ENCODE measurements at regions not wholly inside any gene's neighbourhood (a gene's known extent, or its start where the extent isn't known, plus 50 kb on each side); places are given as distances from the start of the nearest gene placed in this dataset.

- DNase-seq (ENCODE audit: low spot score): no peak
Observed at GRCh38 chr1:228922722-228923376, 187.6 kb downstream of the RHOU start.

DNA sequence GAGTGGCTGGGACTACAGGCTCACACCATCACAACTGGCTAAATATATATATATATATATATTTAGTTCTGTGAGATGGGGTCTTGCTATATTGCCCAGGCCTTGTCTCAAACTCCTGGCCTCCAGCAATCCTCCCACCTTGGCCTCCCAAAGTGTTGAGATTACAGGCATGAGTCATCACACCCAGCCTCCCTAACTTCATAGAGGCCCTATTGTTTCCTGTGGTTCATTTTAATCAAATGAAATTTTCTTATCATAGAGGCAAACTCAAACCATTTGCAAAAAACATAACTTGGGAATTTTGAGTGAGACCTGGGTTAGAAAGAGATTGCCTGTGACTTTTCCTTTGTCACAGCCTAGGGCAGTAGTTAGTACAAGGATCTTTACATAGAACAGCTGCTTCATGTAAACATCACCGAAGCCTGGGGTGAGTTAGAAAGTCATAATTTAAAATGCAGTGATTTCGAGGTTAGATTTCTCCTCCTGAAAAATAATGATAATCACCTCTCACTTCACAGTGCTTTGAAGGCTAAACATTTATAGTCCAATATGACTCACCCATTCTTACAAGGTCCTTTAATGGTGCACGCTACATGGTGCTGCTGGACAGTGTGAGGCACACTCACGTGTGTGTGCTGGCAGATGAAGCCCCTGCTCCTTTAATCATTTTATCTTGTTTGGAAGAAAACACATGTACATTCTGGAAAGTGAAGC, 188.9 kb downstream of the RHOU start:
- DNase-seq (ENCODE audit: low spot score): no peak

DNA sequence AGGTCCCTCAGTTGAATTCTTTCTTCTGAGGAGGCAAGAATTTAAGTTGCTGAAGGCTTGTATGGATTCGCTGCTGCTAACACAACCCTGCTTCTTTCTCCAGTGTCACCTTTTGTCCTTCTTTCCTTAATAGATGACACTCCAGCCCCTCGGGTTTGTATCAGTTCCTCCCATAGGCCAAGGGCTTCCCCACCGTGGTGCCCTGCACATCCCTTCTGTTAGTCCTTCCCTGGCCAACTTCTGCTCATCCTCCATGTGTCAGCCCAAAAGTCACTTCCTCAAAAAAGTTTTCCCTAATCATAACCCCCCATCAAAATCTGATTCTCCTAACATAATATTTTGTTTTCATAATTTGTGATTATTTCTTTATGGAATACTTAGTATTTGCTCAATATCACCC, 190.4 kb downstream of the RHOU start:
- no peak for DNase-seq (ENCODE audit: low spot score)

- DNase-seq (ENCODE audit: low spot score): no peak
Observed at GRCh38 chr1:228927421-228927820, 192.1 kb downstream of the RHOU start.

GRCh38 chr1:228927946-228928898, 192.9 kb downstream of the RHOU start:
- no peak for DNase-seq (ENCODE audit: low spot score)

- no peak for DNase-seq (ENCODE audit: low spot score)
Observed at GRCh38 chr1:228929476-228930027, 194.3 kb downstream of the RHOU start.

GRCh38 chr1:228930479-228930957, 195.2 kb downstream of the RHOU start:
- no peak for DNase-seq (ENCODE audit: low spot score)

- DNase-seq (ENCODE audit: low spot score): no peak
Observed at GRCh38 chr1:228933753-228934152, 198.5 kb downstream of the RHOU start.

GRCh38 chr1:228935198-228935663, 200.0 kb downstream of the RHOU start:
- DNase-seq (ENCODE audit: low spot score): no peak

DNA sequence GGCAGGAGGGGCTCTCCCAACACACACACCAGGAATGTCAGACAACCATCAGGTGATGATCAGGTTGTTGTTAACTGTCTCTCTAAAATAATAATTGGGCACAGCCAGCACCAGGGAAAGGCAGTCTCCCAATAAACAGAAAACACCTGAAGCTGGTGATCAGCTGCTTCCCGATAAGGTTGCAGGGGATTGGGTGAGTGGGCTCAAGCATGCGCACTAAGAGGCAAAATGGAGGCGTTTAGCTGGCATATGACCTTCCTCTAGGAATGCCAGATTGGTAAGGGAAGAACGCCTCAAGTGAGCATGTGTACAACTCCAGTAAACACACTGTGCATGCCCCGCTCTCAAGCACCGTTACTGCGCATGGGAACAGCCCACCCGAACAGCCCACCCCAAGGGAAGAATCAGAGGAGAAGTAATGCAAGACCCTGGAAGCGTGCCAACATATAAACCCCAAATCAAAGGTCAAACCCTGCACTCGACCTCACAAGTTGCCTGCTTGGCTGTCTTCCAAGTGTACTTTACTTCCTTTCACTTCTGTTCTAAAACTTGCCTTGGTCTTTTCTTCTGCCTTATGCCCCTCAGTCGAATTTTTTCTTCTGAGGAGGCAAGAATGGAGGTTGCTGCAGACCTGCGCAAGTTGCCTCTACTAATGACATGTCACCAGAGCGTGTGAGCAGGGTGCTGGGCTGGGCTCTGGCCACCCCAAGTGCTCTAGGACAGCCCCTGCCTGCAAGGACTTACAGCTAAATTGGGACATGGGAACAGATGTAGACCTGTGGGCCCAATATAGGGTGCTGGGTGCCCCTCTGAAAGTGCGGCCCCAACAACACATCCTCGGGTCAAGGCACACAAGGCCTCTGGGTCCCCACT, 200.8 kb downstream of the RHOU start:
- no peak for DNase-seq (ENCODE audit: low spot score)

DNA sequence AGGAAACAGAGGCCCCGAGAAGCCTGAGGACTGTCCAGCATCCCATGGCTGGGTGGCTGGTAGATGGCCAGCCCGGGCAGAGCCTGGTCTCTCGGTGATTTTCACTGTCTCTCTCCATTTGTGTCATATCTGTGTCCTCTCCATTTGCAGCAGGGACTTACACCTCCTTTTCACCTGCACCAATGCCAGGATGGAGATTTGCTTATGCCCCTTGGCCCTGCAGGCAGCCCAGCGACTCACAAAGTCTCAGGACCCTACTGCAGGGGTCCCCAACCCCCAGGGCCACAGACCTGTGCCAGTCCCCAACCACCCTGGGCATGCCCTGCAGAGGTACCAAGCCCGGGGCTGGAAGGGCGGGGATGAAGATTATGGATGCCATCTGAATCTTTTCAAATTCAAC, 201.6 kb downstream of the RHOU start:
- no peak for DNase-seq (ENCODE audit: low spot score)

DNA sequence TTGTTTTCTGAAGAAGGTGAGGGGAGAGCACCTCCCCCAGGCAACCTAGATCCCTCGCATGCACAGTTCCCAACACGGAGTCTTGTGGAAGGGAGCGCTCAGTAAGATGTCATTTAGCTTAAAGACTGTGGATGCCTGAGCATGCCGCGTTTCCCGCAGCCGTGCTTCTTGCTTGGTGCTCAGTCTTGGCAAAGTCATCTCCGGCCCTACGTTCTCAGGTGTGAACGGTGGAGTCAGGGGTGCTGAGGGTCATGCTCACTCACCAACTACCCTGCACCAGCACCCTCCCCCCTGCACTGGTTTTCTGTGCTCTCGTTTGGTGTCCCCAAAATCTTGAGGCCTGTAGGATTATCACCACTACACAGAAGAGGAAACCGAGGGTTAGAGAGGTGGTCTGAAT, 202.1 kb downstream of the RHOU start:
- no peak for DNase-seq (ENCODE audit: low spot score)

- no peak for DNase-seq (ENCODE audit: low spot score)
Observed at GRCh38 chr1:228937851-228938536, 202.7 kb downstream of the RHOU start.

DNA sequence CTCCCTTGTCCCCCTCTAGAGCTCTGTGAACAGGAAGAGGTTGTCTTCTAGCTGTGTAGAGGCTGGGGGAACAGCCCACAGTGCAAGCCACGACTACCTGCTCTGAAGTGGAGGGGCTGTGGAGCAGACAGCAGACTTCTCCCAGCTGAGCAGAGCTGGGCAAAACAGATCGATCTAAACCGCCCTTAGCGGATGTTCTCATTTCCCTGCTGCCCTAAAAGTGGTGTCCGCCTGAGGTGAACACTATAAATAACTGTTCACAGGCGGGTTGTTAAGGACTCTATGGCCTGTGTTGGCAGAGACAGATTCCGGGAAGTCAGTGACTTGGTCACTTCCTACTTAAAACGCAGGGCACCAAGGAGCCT, 203.2 kb downstream of the RHOU start:
- peak; percentile 2 for DNase-seq (ENCODE audit: low spot score)

GRCh38 chr1:228939001-228939691, 203.9 kb downstream of the RHOU start:
- DNase-seq (ENCODE audit: low spot score): no peak

DNA sequence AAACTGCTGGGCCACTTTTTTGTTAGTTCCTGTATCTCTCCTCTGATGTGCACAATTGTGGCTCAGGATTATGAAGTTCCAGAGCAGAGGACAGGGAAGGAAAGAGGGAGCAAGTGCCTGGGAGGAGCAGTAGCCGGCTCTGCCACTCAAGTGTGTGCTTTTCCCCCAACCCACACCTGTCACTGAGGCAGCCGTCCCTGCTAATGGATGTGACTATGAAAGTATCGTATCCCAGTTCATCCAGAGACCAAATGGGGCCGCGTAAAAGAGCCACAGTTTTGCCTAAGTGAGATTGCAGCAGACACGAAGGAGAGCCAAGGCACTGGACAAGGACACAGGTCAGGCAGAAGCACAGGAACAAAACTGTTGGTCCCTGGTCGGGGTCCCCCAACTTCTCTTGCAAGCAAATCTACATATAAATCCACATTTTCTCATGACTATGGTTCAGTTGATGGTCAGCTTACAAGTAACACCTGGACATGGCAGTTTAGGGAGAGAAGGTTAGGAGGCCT, 204.7 kb downstream of the RHOU start:
- DNase-seq (ENCODE audit: low spot score): no peak

- DNase-seq (ENCODE audit: low spot score): no peak
Observed at GRCh38 chr1:228940526-228940925, 205.2 kb downstream of the RHOU start.

DNA sequence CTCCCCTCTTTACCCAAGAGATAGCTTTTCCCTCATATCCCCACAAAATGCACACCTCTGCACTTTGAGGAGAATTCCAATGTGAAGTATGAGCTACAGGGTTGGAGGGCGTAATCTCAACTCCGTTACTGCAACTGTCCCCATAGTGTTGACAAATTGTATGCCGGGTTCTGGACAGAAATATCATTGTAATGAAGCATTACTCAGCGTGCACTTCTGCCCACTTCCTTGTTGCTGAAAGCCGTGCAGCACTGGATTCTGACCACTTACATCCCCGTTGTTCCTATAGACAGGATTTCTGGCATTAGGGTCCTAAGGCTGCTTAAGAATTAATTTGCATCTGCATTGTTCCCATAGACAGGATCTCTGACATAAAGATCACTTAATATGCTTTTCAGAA, 205.6 kb downstream of the RHOU start:
- DNase-seq (ENCODE audit: low spot score): no peak

DNA sequence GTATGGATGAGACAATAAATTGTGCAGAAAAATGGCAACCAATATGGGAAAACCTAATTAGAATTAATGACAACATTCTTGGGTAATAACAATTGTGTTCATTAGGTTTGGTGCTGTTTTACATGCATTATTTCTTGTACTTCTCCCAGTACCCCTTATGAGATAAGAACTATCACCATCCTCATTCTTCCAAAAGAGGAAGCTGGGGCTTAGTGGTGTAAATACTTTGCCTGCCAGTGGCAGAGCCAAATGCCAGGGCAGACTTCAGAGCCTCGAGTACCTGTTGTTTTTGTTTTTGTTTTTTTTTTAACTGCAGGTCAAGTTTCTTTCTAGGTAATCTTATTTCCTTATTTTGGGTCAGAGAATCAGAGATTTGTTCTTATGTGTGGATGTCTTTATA, 206.4 kb downstream of the RHOU start:
- no peak for DNase-seq (ENCODE audit: low spot score)

GRCh38 chr1:228943436-228943835, 208.2 kb downstream of the RHOU start:
- DNase-seq (ENCODE audit: low spot score): no peak
